Heart left ventricle (tissue), 13 donors: ENCODE measurements at regions not wholly inside any gene's neighbourhood (a gene's known extent, or its start where the extent isn't known, plus 50 kb on each side); places are given as distances from the start of the nearest gene placed in this dataset.

Experiments
- POLR2A ChIP-seq, 2 donors: fragments of 450-650 bp; IDR thresholded peaks; one replicate each; pipeline ENCODE4 v1.6.1; 2017; ENCODE audit warnings: antibody characterized with exemption in 2 of 2, mild to moderate bottlenecking in 2 of 2, moderate library complexity in 2 of 2
- TF ChIP-seq, protein P1 (sequence below), 12 donors: fragments of 200-600 bp; sonication (generic) in 4 of 12; IDR thresholded peaks; one replicate each; pipeline versions ENCODE4 v1.5.0 to v1.8.0; 2018 to 2022; ENCODE audit warnings: antibody characterized with exemption in 12 of 12, mild to moderate bottlenecking in 5 of 12
- donor health status: ischemic (EF 13 %, LVEDD 7.1; RV severe dilation, severe dysfunction).
- donor health status: DM: no; HTN: yes; CAD: no.
- donor health status: DM: no; HTN: no; CAD: no.
- donor health status: ischemic (EF 25% LVEDD 6.9; RV normal size, moderate dysfunction).
- donor health status: ischemic (EF 25% LVEDD 5.7; RV mildly dilated, moderate dysfunction).
- donor health status: ischemic (EF 35%, LVEDD 5.7; RV mildly dilated, moderate dysfunction).
- donor health status: nonischemic (EF 11% LVEDD 7.7; RV severe dilation, severe dysfunction).
- donor health status: DM: yes; HTN: yes; CAD: no.
- donor health status: PGD.
- donor health status: ischemic (EF 29% LVEDD 5.4; RV normal size, mild dysfunction).
- donor health status: nonischemic (EF 23%, LVEDD 6.1; RV moderate dilation, normal function).

DNA sequence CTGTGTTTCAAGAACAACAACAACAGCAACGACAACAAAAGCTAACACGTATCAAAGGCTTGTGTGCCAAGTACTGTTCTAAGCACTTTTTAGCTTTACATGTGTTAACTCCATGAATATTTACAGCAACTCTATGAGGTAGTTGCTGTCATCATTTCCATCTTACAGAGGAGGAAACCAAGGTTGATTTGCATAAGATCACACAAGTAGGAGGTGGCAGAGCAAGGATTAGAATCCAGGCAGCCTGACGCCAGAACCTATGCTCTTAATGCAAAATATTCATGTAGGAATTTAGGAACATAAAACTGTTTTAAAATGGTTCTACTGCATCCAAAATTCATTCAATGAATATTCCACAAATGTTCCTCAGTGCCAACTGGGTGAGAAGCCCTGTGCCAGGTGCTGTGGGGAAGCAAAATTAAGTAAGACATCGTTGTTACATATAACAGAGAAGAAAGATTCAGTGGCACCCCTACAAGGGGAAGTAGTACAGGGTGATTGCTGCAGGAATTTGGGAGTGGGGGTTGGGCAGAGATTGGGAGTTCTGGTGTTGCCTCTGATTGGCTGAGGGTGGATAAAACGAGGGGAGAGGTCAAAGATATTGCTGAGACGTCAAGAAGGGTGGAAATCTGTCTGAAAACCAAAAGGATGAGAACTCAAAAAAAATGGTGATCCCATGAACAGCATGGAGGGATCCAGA is 86.1 kb upstream of the ARHGAP20 start:
- TF ChIP-seq, protein P1, sequence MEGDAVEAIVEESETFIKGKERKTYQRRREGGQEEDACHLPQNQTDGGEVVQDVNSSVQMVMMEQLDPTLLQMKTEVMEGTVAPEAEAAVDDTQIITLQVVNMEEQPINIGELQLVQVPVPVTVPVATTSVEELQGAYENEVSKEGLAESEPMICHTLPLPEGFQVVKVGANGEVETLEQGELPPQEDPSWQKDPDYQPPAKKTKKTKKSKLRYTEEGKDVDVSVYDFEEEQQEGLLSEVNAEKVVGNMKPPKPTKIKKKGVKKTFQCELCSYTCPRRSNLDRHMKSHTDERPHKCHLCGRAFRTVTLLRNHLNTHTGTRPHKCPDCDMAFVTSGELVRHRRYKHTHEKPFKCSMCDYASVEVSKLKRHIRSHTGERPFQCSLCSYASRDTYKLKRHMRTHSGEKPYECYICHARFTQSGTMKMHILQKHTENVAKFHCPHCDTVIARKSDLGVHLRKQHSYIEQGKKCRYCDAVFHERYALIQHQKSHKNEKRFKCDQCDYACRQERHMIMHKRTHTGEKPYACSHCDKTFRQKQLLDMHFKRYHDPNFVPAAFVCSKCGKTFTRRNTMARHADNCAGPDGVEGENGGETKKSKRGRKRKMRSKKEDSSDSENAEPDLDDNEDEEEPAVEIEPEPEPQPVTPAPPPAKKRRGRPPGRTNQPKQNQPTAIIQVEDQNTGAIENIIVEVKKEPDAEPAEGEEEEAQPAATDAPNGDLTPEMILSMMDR (IDR thresholded peaks at IDR 0.05): no peak
- TF ChIP-seq POLR2A (IDR thresholded peaks at IDR 0.05): no peak
